Lower leg skin (tissue), 3 donors: ENCODE measurements at regions not wholly inside any gene's neighbourhood (a gene's known extent, or its start where the extent isn't known, plus 50 kb on each side); places are given as distances from the start of the nearest gene placed in this dataset.

Source experiments
- POLR2A ChIP-seq, 2 donors: fragments of 450-650 bp; IDR thresholded peaks; one replicate each; pipeline ENCODE4 v1.6.1; 2016 to 2017; ENCODE audit warnings: antibody characterized with exemption in 2 of 2, mild to moderate bottlenecking in 1 of 2, moderate library complexity in 1 of 2
- TF ChIP-seq, protein P1 (sequence below), 3 donors: fragments of 450-650 bp; IDR thresholded peaks; one replicate each; pipeline ENCODE4 v1.5.1; 2016; ENCODE audit warnings: antibody characterized with exemption in 3 of 3, mild to moderate bottlenecking in 3 of 3, moderate library complexity in 2 of 3

DNA sequence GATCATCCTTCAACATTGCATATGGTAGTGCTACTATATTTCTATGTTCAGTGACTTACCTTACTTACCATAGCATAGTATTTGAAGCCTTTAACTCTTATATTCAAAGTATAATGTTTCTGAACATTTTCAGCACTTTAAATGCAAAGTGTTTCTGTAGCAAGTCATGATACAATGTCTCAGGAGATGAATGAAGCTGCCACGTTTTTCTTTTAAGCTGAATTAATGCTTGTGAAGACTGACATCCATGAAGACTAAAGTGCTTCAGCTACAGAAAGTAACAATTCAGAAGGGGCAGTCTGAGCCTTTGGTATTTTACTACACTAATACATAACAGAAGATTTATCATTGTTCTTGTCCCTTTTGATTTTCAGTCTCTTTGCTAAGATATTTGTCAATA lies 709.1 kb upstream of the ARRDC3 start:
- no peak for TF ChIP-seq POLR2A (IDR thresholded peaks at IDR 0.05)
- TF ChIP-seq, protein P1, sequence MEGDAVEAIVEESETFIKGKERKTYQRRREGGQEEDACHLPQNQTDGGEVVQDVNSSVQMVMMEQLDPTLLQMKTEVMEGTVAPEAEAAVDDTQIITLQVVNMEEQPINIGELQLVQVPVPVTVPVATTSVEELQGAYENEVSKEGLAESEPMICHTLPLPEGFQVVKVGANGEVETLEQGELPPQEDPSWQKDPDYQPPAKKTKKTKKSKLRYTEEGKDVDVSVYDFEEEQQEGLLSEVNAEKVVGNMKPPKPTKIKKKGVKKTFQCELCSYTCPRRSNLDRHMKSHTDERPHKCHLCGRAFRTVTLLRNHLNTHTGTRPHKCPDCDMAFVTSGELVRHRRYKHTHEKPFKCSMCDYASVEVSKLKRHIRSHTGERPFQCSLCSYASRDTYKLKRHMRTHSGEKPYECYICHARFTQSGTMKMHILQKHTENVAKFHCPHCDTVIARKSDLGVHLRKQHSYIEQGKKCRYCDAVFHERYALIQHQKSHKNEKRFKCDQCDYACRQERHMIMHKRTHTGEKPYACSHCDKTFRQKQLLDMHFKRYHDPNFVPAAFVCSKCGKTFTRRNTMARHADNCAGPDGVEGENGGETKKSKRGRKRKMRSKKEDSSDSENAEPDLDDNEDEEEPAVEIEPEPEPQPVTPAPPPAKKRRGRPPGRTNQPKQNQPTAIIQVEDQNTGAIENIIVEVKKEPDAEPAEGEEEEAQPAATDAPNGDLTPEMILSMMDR (IDR thresholded peaks at IDR 0.05), result no peak
